IMR-90 (cell line): ENCODE measurements at regions not wholly inside any gene's neighbourhood (a gene's known extent, or its start where the extent isn't known, plus 50 kb on each side); places are given as distances from the start of the nearest gene placed in this dataset.

Source experiments
- ATAC-seq: fragments of 200-7000 bp; cut with Tn5 transposase; 2 replicates; pipeline ENCODE4 v1.9.1; 2020; ENCODE audit warnings: low read depth, mild to moderate bottlenecking, moderate library complexity
- BruUV-seq: library from RNA; stranded (reverse); fragments of 400-500 nt; replicated peaks from 2 replicates; lab custom pipeline; 2021; lab: Mats Ljungman, UMichigan
- CTCF ChIA-PET: fragments of 300-600 bp; formaldehyde crosslinking; extraction: SDS; loops from one replicate; lab custom pipeline; 2021; ENCODE audit warnings: antibody characterized with exemption; lab: Yijun Ruan, JAX
- POLR2A ChIA-PET: fragments of 300-600 bp; sonication (Branson Sonifier 250); formaldehyde crosslinking; loops from one replicate; lab custom pipeline; 2022; ENCODE audit warnings: antibody characterized with exemption; ENCODE audit not compliant: unreplicated experiment; lab: Charles Lee
- DNase-seq: peaks from one replicate; pipeline ENCODE4 v3.0.0; 2013
- H2AFZ ChIP-seq: replicated peaks from 2 replicates; pipeline ENCODE3; 2013; ENCODE audit warnings: low read length, mild to moderate bottlenecking; ENCODE audit not compliant: poor library complexity
- H2AK5ac ChIP-seq: 2 replicates; pipeline ENCODE4 v1.6.1; 2013; ENCODE audit warnings: low read depth, low read length, inconsistent platforms
- H2AK9ac ChIP-seq: replicated peaks from 2 replicates; pipeline ENCODE3; 2013; ENCODE audit warnings: mild to moderate bottlenecking, low read depth, low read length, moderate library complexity; ENCODE audit not compliant: poor library complexity
- H2BK120ac ChIP-seq: 2 replicates; pipeline ENCODE4 v1.6.1; 2013; ENCODE audit warnings: low read depth, low read length, inconsistent platforms
- H2BK15ac ChIP-seq: 3 replicates; pipeline ENCODE4 v1.6.1; 2013; ENCODE audit warnings: low read depth, low read length, inconsistent platforms
- H2BK20ac ChIP-seq: 2 replicates; pipeline ENCODE4 v1.6.1; 2013; ENCODE audit warnings: low read depth, mild to moderate bottlenecking, inconsistent platforms, low read length, moderate library complexity
- H2BK5ac ChIP-seq: 2 replicates; pipeline ENCODE4 v1.6.1; 2013; ENCODE audit warnings: mild to moderate bottlenecking, low read depth, low read length, inconsistent platforms; ENCODE audit not compliant: poor library complexity, severe bottlenecking
- H3K14ac ChIP-seq: replicated peaks from 2 replicates; pipeline ENCODE4 v1.6.1; 2013; ENCODE audit warnings: low read depth, low read length, inconsistent platforms
- H3K18ac ChIP-seq: 2 replicates; pipeline ENCODE4 v1.6.1; 2013; ENCODE audit warnings: low read depth, low read length, control low read depth
- H3K23ac ChIP-seq: 2 replicates; pipeline ENCODE4 v1.6.1; 2013; ENCODE audit warnings: low read depth, low read length, inconsistent platforms
- H3K27ac ChIP-seq: 2 replicates; pipeline ENCODE4 v1.5.1; 2013; ENCODE audit warnings: mild to moderate bottlenecking, control low read depth, low read length; ENCODE audit not compliant: insufficient read depth
- H3K27me3 ChIP-seq: 2 replicates; pipeline ENCODE4 v1.6.1; 2013; ENCODE audit warnings: low read length; ENCODE audit not compliant: control insufficient read depth, insufficient read depth
- H3K36me3 ChIP-seq: 2 replicates; pipeline ENCODE4 v1.6.1; 2013; ENCODE audit warnings: low read length, mixed read lengths; ENCODE audit not compliant: control insufficient read depth, insufficient read depth
- H3K4ac ChIP-seq: 2 replicates; pipeline ENCODE4 v1.6.1; 2013; ENCODE audit warnings: low read depth, low read length, inconsistent platforms
- H3K4me1 ChIP-seq: 2 replicates; pipeline ENCODE4 v1.6.1; 2013; ENCODE audit warnings: low read length, mixed read lengths; ENCODE audit not compliant: control insufficient read depth, insufficient read depth
- H3K4me2 ChIP-seq: 2 replicates; pipeline ENCODE4 v1.6.1; 2013; ENCODE audit warnings: low read depth, mild to moderate bottlenecking, control low read depth, low read length, moderate library complexity
- H3K4me3 ChIP-seq: 2 replicates; pipeline ENCODE4 v1.5.1; 2013; ENCODE audit warnings: low read depth, mild to moderate bottlenecking, control low read depth, low read length, moderate library complexity; ENCODE audit not compliant: insufficient read depth
- H3K56ac ChIP-seq: 2 replicates; pipeline ENCODE4 v1.6.1; 2013; ENCODE audit warnings: low read length, inconsistent platforms; ENCODE audit not compliant: insufficient read depth; ENCODE audit errors: extremely low read depth
- H3K79me1 ChIP-seq, 2 experiments: 2 replicates each; pipeline ENCODE4 v1.6.1; 2013; ENCODE audit warnings: low read length in 2 of 2, inconsistent platforms in 1 of 2, low read depth in 1 of 2
- H3K9ac ChIP-seq: 2 replicates; pipeline ENCODE4 v1.6.1; 2013; ENCODE audit warnings: low read depth, low read length, control low read depth
- H3K9me1 ChIP-seq: 2 replicates; pipeline ENCODE4 v1.6.1; 2013; ENCODE audit warnings: low read length, inconsistent platforms; ENCODE audit not compliant: insufficient read depth
- H3K9me3 ChIP-seq: 2 replicates; pipeline ENCODE4 v1.6.1; 2013; ENCODE audit warnings: low read length; ENCODE audit not compliant: control insufficient read depth, insufficient read depth
- H4K20me1 ChIP-seq: 2 replicates; pipeline ENCODE4 v1.6.1; 2013; ENCODE audit warnings: low read length, inconsistent platforms; ENCODE audit not compliant: insufficient read depth
- H4K5ac ChIP-seq: 2 replicates; pipeline ENCODE4 v1.6.1; 2013; ENCODE audit warnings: mild to moderate bottlenecking, low read depth, low read length, control low read depth
- H4K8ac ChIP-seq, 2 experiments: 2 replicates each; pipeline ENCODE4 v1.6.1; 2013; ENCODE audit warnings: low read depth in 2 of 2, low read length in 2 of 2, control low read depth in 1 of 2, inconsistent platforms in 1 of 2
- H4K91ac ChIP-seq: 2 replicates; pipeline ENCODE4 v1.6.1; 2013; ENCODE audit warnings: low read depth, low read length, inconsistent platforms; ENCODE audit not compliant: insufficient read depth
- BHLHE40 ChIP-seq: fragments of 150-350 bp; IDR thresholded peaks from 2 replicates; pipeline ENCODE4 v1.6.1; 2016; ENCODE audit warnings: mild to moderate bottlenecking, low read depth, low read length
- CHD1 ChIP-seq: IDR thresholded peaks from 2 replicates; pipeline ENCODE4 v1.6.1; 2012; ENCODE audit warnings: low read depth, low read length, improper control_type of control experiment
- CTCF ChIP-seq: conservative IDR thresholded peaks from 2 replicates; pipeline ENCODE4 v1.5.1; 2012; ENCODE audit warnings: mild to moderate bottlenecking, low read depth, low read length, improper control_type of control experiment
- ELK1 ChIP-seq: fragments of 150-350 bp; IDR thresholded peaks from 2 replicates; pipeline ENCODE4 v1.6.1; 2016; ENCODE audit warnings: low read depth, mild to moderate bottlenecking, low read length, moderate library complexity, borderline replicate concordance
- MAZ ChIP-seq: IDR thresholded peaks from 2 replicates; pipeline ENCODE4 v1.6.1; 2012; ENCODE audit warnings: low read depth, mild to moderate bottlenecking, low read length, improper control_type of control experiment, moderate library complexity, borderline replicate concordance
- NFE2L2 ChIP-seq: fragments of 150-350 bp; IDR thresholded peaks from 2 replicates; pipeline ENCODE4 v1.6.1; 2016; ENCODE audit warnings: low read depth, mild to moderate bottlenecking, low read length
- POLR2A ChIP-seq: IDR thresholded peaks from 2 replicates; pipeline ENCODE4 v1.6.1; 2012; ENCODE audit warnings: mild to moderate bottlenecking, low read depth, low read length
- RAD21 ChIP-seq: IDR thresholded peaks from 2 replicates; pipeline ENCODE4 v1.6.1; 2012; ENCODE audit warnings: low read length, improper control_type of control experiment
- RFX5 ChIP-seq: IDR thresholded peaks from 2 replicates; pipeline ENCODE4 v1.8.0; 2012; ENCODE audit warnings: low read depth, mild to moderate bottlenecking, low read length, moderate library complexity
- SMC3 ChIP-seq: fragments of 150-350 bp; IDR thresholded peaks from 2 replicates; pipeline ENCODE4 v1.6.1; 2016; ENCODE audit warnings: low read depth, mild to moderate bottlenecking, antibody characterized with exemption, low read length, moderate library complexity
- WGBS, 2 experiments: methylation state at CpG; one replicate each; pipeline versions ENCODE4 v1.1.5 to v1.1.7; 2013; ENCODE audit warnings: missing lambda C conversion rate in 2 of 2; ENCODE audit not compliant: insufficient read length in 1 of 2; ENCODE audit errors: extremely low coverage in 2 of 2; 5-methylcytosine and 5-hydroxymethylcytosine counted together
- dilution Hi-C: fragments of 300-500 bp; cut with HindIII; formaldehyde crosslinking; loops from one replicate; pipeline ENCODE4 v1.14.3; 2018; ENCODE audit warnings: low sequenced_read_pairs; ENCODE audit not compliant: unreplicated experiment
- in situ Hi-C: fragments of 300-500 bp; cut with MboI; formaldehyde crosslinking; loops from 3 replicates; pipeline ENCODE4 v1.14.3; 2019; ENCODE audit warnings: low sequenced_read_pairs, inconsistent platforms, mixed read lengths
- intact Hi-C: fragments of 100-400 bp; cut with micrococcal nuclease; formaldehyde crosslinking; loops from 2 replicates; pipeline ENCODE4 v1.10.0; 2022

GRCh38 chr4:124564121-124564520 is 148.4 kb downstream of the ANKRD50 start:
- Histone ChIP-seq H2BK20ac (no peak overlapping the region), H2AFZ (no peak overlapping the region), H2AK5ac (no peak overlapping the region), H3K4me2 (no peak overlapping the region), H3K9me1 (no peaks in the 10 kb centered on the region), H2AK9ac (no peak overlapping the region), H3K9ac (no peak overlapping the region), H4K91ac (no peak overlapping the region), H3K4me1 (no peaks in the 10 kb centered on the region), H3K4ac (no peak overlapping the region), H2BK5ac (no peak overlapping the region), H3K79me1 (no peaks in the 10 kb centered on the region), H3K4me3 (no peak overlapping the region), H3K23ac (no peak overlapping the region), H2BK120ac (no peak overlapping the region), H3K9me3 (no peaks in the 10 kb centered on the region), H3K18ac (no peak overlapping the region), H4K8ac (no peak overlapping the region), H4K5ac (no peak overlapping the region), H4K20me1 (no peaks in the 10 kb centered on the region), H3K27ac (no peak overlapping the region), H3K14ac (no peak overlapping the region), H3K27me3 (no peaks in the 10 kb centered on the region), H2BK15ac (no peak overlapping the region), H3K56ac (no peak overlapping the region), H3K36me3 (no peaks in the 10 kb centered on the region)
- ATAC-seq (no peak), DNase-seq (no peak)
- dilution Hi-C loops, result no loop called here
- TF ChIP-seq CHD1 (no peak), MAZ (no peak), ELK1 (no peak), RAD21 (no peak), SMC3 (no peak), NFE2L2 (no peak), POLR2A (no peak), CTCF (no peak), BHLHE40 (no peak), RFX5 (no peak)
- WGBS, 2 experiments, result no CpG with 5 or more reads among the region's 1 CpG
- POLR2A ChIA-PET, result interaction anchor here (0.5 kb wide), 1 partner anchor 12 kb away, joined by 4 read pairs; no protein-coding TSS in a partner anchor
- intact Hi-C loops, result no loop called here
- in situ Hi-C loops, result no loop called here
- no TSS peak for BruUV-seq
- CTCF ChIA-PET, result no interaction called here
